Neural cell (in vitro differentiated cells): ENCODE measurements at regions not wholly inside any gene's neighbourhood (a gene's known extent, or its start where the extent isn't known, plus 50 kb on each side); places are given as distances from the start of the nearest gene placed in this dataset.

Experiments used
- EP300 ChIP-seq: fragments of 450-650 bp; conservative IDR thresholded peaks from 2 replicates; pipeline ENCODE4 v1.6.1; 2014; ENCODE audit warnings: antibody characterized with exemption, mild to moderate bottlenecking, moderate library complexity; ENCODE audit not compliant: poor library complexity, severe bottlenecking
- EZH2 ChIP-seq: fragments of 200-600, 300-800 bp; shearing (Covaris generic), sonication (generic); IDR thresholded peaks from 2 replicates; pipeline ENCODE4 v1.6.1; 2014; ENCODE audit warnings: antibody characterized with exemption, low read length, borderline replicate concordance, mild to moderate bottlenecking; ENCODE audit not compliant: insufficient read depth, poor library complexity, severe bottlenecking
- MXI1 ChIP-seq: fragments of 450-650 bp; conservative IDR thresholded peaks from 2 replicates; pipeline ENCODE4 v1.6.1; 2014; ENCODE audit warnings: antibody characterized with exemption, mild to moderate bottlenecking; ENCODE audit not compliant: poor library complexity, severe bottlenecking
- POLR2AphosphoS5 ChIP-seq: IDR thresholded peaks from 2 replicates; pipeline ENCODE4 v1.6.1; 2012
- RAD21 ChIP-seq: fragments of 450-650 bp; conservative IDR thresholded peaks from 2 replicates; pipeline ENCODE4 v1.6.1; 2014; ENCODE audit warnings: antibody characterized with exemption, mild to moderate bottlenecking, moderate library complexity
- SMC3 ChIP-seq: fragments of 450-650 bp; conservative IDR thresholded peaks from 2 replicates; pipeline ENCODE4 v1.6.1; 2014; ENCODE audit warnings: antibody characterized with exemption, mild to moderate bottlenecking, moderate library complexity; ENCODE audit not compliant: poor library complexity
- TAF1 ChIP-seq: IDR thresholded peaks from 2 replicates; pipeline ENCODE4 v1.6.1; 2012; ENCODE audit warnings: low read depth
- TF ChIP-seq, protein P1 (sequence below): fragments of 450-650 bp; IDR thresholded peaks from 2 replicates; pipeline ENCODE4 v1.5.1; 2014; ENCODE audit warnings: antibody characterized with exemption, mild to moderate bottlenecking, moderate library complexity; ENCODE audit not compliant: poor library complexity, severe bottlenecking

- no peak for TF ChIP-seq EZH2
- TF ChIP-seq, protein P1, sequence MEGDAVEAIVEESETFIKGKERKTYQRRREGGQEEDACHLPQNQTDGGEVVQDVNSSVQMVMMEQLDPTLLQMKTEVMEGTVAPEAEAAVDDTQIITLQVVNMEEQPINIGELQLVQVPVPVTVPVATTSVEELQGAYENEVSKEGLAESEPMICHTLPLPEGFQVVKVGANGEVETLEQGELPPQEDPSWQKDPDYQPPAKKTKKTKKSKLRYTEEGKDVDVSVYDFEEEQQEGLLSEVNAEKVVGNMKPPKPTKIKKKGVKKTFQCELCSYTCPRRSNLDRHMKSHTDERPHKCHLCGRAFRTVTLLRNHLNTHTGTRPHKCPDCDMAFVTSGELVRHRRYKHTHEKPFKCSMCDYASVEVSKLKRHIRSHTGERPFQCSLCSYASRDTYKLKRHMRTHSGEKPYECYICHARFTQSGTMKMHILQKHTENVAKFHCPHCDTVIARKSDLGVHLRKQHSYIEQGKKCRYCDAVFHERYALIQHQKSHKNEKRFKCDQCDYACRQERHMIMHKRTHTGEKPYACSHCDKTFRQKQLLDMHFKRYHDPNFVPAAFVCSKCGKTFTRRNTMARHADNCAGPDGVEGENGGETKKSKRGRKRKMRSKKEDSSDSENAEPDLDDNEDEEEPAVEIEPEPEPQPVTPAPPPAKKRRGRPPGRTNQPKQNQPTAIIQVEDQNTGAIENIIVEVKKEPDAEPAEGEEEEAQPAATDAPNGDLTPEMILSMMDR: no peak
- TF ChIP-seq EP300: no peak
- TF ChIP-seq SMC3: no peak
- no peak for TF ChIP-seq TAF1
- no peak for TF ChIP-seq RAD21
- no peak for TF ChIP-seq POLR2AphosphoS5
- no peak for TF ChIP-seq MXI1
Measured at GRCh38 chr11:101765932-101766331, 148.9 kb upstream of the CEP126 start.
